IPS DF 6.9 (cell line): ENCODE measurements at regions not wholly inside any gene's neighbourhood (a gene's known extent, or its start where the extent isn't known, plus 50 kb on each side); places are given as distances from the start of the nearest gene placed in this dataset.

Source experiments
- DNase-seq: peaks from one replicate; pipeline ENCODE4 v3.0.0-alpha.2; 2013; ENCODE audit warnings: low read depth, low spot score
- H3K27ac ChIP-seq: one replicate; pipeline ENCODE4 v1.5.1; 2013; ENCODE audit warnings: low read length, control low read depth
- H3K27me3 ChIP-seq: 2 replicates; pipeline ENCODE4 v1.6.1; 2013; ENCODE audit warnings: mild to moderate bottlenecking, low read length; ENCODE audit not compliant: control insufficient read depth, insufficient read depth
- H3K36me3 ChIP-seq: 2 replicates; pipeline ENCODE4 v1.6.1; 2013; ENCODE audit warnings: low read length; ENCODE audit not compliant: control insufficient read depth, insufficient read depth
- H3K4me1 ChIP-seq: 2 replicates; pipeline ENCODE4 v1.6.1; 2013; ENCODE audit warnings: low read length; ENCODE audit not compliant: control insufficient read depth, insufficient read depth
- H3K4me3 ChIP-seq: 2 replicates; pipeline ENCODE4 v1.5.1; 2013; ENCODE audit warnings: mild to moderate bottlenecking, low read length
- H3K9me3 ChIP-seq: 2 replicates; pipeline ENCODE4 v1.6.1; 2013; ENCODE audit warnings: low read length, inconsistent platforms; ENCODE audit not compliant: control insufficient read depth, insufficient read depth
- WGBS: extraction: QIAGEN DNeasy Blood & Tissue Kit; methylation state at CpG from one replicate; pipeline ENCODE4 v1.1.7; 2013; ENCODE audit warnings: mixed read lengths, missing lambda C conversion rate; ENCODE audit not compliant: insufficient read length, insufficient coverage; 5-methylcytosine and 5-hydroxymethylcytosine counted together

DNA sequence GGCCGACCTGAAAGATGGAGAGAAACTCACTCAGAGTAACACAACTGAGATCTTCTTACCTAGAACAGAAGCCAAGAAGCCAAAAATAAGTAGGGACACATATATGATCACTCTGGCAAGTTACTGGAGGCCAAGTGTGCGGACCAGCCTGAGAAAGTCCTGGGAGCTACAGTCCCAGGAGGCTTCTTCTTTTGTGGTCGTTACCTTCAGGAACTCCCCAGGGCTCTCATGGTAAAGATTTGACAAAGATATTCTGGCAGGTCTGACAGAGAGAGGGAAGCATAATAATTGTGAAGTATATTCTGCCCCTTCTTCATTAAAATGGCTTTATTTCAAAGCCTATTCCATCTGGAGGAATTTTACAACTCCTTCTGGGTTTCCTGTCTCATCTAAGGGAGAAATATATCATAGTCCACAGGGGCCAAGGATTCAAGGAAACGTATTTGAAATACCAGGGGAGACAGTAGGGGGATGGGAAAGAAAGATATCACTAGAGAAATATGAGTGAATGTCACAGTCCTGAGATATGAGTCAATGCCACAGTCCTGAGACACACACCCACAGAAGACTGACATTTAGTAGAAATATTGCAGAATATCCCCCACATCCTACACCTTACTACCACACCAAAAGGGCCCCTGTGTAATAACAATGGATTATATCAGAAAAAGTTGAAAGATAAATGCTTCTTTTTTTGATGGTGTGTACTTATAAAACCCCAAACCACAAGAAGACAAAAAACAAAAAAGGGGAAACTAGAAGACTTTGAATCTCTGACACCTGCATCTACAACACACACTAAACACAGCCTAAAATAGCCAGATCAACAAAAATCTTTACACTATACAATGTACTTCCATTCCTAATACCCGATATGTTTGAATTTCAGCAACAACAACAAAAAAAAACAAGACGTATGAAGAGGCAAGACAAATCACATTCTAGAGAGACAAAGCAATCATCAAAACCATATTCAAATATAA lies 594.2 kb upstream of the NRG3 start:
- no peak overlapping the region for H3K27ac ChIP-seq
- no CpG with 5 or more reads among the region's 6 CpGs for WGBS

GRCh38 chr10:81288544-81288943 lies 586.5 kb upstream of the NRG3 start:
- Histone ChIP-seq H3K27ac (no peak overlapping the region), H3K9me3 (no peaks in the 10 kb centered on the region), H3K4me1 (no peaks in the 10 kb centered on the region), H3K36me3 (no peaks in the 10 kb centered on the region), H3K4me3 (no peak overlapping the region), H3K27me3 (no peaks in the 10 kb centered on the region)
- DNase-seq = no peak

More for the DNA sequence above, 594.2 kb upstream of the NRG3 start:
- H3K9me3 ChIP-seq = no peaks in the 10 kb centered on the region
- no peaks in the 10 kb centered on the region for H3K27me3 ChIP-seq
- DNase-seq = no peak
- no peaks in the 10 kb centered on the region for H3K36me3 ChIP-seq
- H3K4me1 ChIP-seq = no peaks in the 10 kb centered on the region
- no peak overlapping the region for H3K4me3 ChIP-seq

DNA sequence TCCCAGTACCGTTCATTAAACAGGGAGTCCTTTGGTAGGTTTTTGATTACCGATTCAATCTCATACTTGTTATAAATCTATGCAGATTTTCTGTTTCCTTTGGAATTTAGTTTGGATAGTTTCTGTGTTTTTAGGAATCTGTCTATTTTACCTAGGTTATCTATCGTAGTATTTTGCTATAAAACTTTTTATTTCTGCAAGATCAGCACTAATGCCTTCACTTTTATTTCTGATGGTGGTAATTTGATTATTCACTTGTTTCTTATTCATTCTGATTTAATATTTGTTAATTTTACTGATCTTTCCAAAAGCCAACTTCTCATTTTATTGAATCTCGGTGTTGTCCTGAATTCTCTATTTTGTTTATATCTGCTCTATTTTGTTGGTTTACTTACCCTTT lies 577.7 kb upstream of the NRG3 start:
- DNase-seq = no peak
- Histone ChIP-seq H3K27me3 (no peaks in the 10 kb centered on the region), H3K9me3 (no peaks in the 10 kb centered on the region), H3K4me1 (no peaks in the 10 kb centered on the region), H3K36me3 (no peaks in the 10 kb centered on the region), H3K27ac (no peak overlapping the region), H3K4me3 (no peak overlapping the region)
- WGBS = no CpG with 5 or more reads among the region's 4 CpGs

GRCh38 chr10:81303656-81304055 lies 571.3 kb upstream of the NRG3 start:
- DNase-seq = no peak
- no peaks in the 10 kb centered on the region for H3K27me3 ChIP-seq
- no peaks in the 10 kb centered on the region for H3K4me1 ChIP-seq
- no peak overlapping the region for H3K27ac ChIP-seq
- no peaks in the 10 kb centered on the region for H3K9me3 ChIP-seq
- H3K36me3 ChIP-seq = no peaks in the 10 kb centered on the region
- no peak overlapping the region for H3K4me3 ChIP-seq
- WGBS = no CpG with 5 or more reads among the region's 1 CpG

DNA sequence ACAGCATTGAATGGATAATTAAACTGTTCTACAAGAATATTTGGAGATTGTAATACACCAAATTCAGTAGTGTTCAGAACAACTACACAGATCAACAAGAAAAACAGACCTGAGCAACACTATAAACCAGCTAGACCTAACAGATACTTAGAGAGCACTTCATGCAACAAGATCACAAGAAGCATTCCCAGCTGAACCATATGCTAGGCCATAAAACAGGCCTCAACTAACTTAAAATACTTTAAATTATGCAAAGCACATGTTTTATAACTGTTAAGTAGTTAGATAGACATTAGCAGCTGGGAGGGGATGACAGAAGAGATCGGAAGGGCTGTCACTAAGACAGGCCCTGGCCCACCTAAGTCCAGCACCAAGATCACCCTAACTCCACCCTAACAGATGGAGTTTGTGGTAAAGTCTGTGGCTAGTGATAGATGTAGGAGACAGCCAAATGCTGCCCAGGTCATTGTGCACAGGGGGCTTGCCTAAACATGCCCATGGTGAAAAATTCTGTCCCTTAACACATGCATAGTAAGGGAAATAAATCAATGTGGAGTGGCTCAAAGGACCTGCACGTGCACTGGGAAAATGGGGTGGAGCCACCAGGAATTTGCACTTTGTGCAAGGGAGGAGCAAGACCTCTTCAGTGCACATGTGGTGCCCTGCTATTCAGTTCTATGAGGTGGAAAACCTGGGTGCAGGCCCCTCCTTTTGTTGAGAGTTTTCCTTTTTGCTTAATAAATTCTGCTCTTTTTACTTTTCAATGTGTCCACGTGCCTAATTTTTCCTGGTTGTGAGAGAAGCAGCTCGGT lies 567.8 kb upstream of the NRG3 start:
- Histone ChIP-seq H3K4me3 (no peak overlapping the region), H3K9me3 (no peaks in the 10 kb centered on the region), H3K36me3 (no peaks in the 10 kb centered on the region), H3K27me3 (no peaks in the 10 kb centered on the region), H3K4me1 (no peaks in the 10 kb centered on the region), H3K27ac (no peak overlapping the region)
- WGBS = no CpG with 5 or more reads among the region's 4 CpGs
- DNase-seq = no peak

- DNase-seq = no peak
- H3K27me3 ChIP-seq = no peaks in the 10 kb centered on the region
- no CpG with 5 or more reads among the region's 38 CpGs for WGBS
- H3K4me1 ChIP-seq = no peaks in the 10 kb centered on the region
- no peaks in the 10 kb centered on the region for H3K36me3 ChIP-seq
- H3K9me3 ChIP-seq = no peaks in the 10 kb centered on the region
- H3K4me3 ChIP-seq = no peak overlapping the region
- no peak overlapping the region for H3K27ac ChIP-seq
These were observed 565.9 kb upstream of the NRG3 start for GRCh38 chr10:81309041-81309552.

DNA sequence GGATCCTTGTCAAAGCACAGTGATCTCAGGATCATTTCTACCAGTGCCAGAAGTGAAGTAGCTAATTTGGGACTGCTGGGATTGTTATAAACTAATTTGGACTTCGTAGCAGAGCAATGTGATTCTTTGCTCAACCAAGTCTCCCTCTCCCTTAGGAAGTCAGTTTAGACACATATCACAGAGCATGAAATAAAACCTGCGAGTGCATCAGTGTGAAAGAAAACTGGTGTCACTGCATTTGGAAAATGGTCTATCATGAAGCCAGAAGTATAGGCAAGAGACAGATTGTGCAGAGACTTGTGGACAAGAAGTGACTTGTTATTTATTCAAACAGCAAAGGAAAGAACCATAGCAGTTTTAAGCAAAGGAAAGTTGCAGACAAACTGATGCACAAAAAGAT lies 560.5 kb upstream of the NRG3 start:
- DNase-seq = no peak
- no peaks in the 10 kb centered on the region for H3K36me3 ChIP-seq
- no peaks in the 10 kb centered on the region for H3K4me1 ChIP-seq
- no CpG with 5 or more reads among the region's 2 CpGs for WGBS
- H3K4me3 ChIP-seq = no peak overlapping the region
- no peak overlapping the region for H3K27ac ChIP-seq
- H3K27me3 ChIP-seq = no peaks in the 10 kb centered on the region
- no peaks in the 10 kb centered on the region for H3K9me3 ChIP-seq

DNA sequence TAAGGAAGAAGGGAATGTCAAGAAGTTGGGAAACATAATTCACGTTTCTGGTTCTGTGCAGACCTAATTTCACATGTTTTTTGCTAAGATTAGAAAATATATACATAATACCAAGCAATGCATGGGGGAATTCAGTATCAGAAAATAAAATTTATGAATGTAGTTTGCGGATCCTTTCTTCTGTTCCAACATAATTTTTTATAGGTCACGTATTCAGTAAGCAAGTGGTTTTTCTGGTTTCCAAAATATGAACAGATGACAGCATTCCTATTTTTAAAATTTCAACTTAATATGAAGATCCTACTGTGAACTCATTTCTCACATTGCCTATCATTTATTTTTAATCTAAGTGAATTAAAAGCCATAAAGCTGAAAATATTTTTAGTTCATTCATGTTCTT lies 560.0 kb upstream of the NRG3 start:
- no CpG with 5 or more reads among the region's 3 CpGs for WGBS
- Histone ChIP-seq H3K36me3 (no peaks in the 10 kb centered on the region), H3K4me1 (no peaks in the 10 kb centered on the region), H3K9me3 (no peaks in the 10 kb centered on the region), H3K27me3 (no peaks in the 10 kb centered on the region), H3K27ac (no peak overlapping the region), H3K4me3 (no peak overlapping the region)
- DNase-seq = no peak

- DNase-seq = no peak
- Histone ChIP-seq H3K9me3 (no peaks in the 10 kb centered on the region), H3K27me3 (no peaks in the 10 kb centered on the region), H3K27ac (no peak overlapping the region), H3K4me1 (no peaks in the 10 kb centered on the region), H3K36me3 (no peaks in the 10 kb centered on the region), H3K4me3 (no peak overlapping the region)
- WGBS = no CpG with 5 or more reads among the region's 1 CpG
These were observed 527.0 kb upstream of the NRG3 start for GRCh38 chr10:81348003-81348402.

- Histone ChIP-seq H3K27me3 (no peaks in the 10 kb centered on the region), H3K27ac (no peak overlapping the region), H3K4me1 (no peaks in the 10 kb centered on the region), H3K36me3 (no peaks in the 10 kb centered on the region), H3K4me3 (no peak overlapping the region), H3K9me3 (no peaks in the 10 kb centered on the region)
- WGBS = no CpG with 5 or more reads among the region's 2 CpGs
- no peak for DNase-seq
These were observed 507.9 kb upstream of the NRG3 start for GRCh38 chr10:81367132-81367531.
